Peyer's patch (tissue), 4 donors: ENCODE measurements at regions not wholly inside any gene's neighbourhood (a gene's known extent, or its start where the extent isn't known, plus 50 kb on each side); places are given as distances from the start of the nearest gene placed in this dataset.

Experiments
- POLR2A ChIP-seq, 2 donors: fragments of 450-650 bp; IDR thresholded peaks; one replicate each; pipeline ENCODE4 v1.5.1; 2017; ENCODE audit warnings: antibody characterized with exemption in 2 of 2, mild to moderate bottlenecking in 2 of 2, moderate library complexity in 2 of 2
- TF ChIP-seq, protein P1 (sequence below), 6 experiments: fragments of 450-650 bp in 4 of 6; fragments of 200-600 bp in 2 of 6; sonication (generic) in 1 of 6; IDR thresholded peaks; one replicate each; pipeline ENCODE4 v1.5.1; 2017 to 2019; ENCODE audit warnings: antibody characterized with exemption in 6 of 6, mild to moderate bottlenecking in 3 of 6, moderate library complexity in 1 of 6

DNA sequence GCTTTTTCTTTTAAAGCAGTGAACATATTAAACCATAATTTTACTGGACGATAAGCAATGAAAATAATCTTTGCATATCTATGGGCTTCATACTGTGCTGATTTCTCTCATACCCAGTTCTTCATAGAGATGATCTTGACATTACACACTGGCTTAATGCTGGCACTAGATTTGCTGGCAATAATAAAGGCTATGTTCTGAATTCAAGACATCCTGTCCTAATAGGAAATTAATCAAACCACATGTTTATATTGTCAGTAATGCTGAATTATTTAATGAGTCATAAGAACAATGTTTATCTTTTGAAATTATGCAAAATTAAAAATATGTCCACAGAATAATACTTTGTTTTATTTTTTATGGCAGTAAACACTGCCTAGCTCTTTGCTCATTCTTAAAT is 643.2 kb downstream of the OTOL1 start:
- TF ChIP-seq, protein P1, sequence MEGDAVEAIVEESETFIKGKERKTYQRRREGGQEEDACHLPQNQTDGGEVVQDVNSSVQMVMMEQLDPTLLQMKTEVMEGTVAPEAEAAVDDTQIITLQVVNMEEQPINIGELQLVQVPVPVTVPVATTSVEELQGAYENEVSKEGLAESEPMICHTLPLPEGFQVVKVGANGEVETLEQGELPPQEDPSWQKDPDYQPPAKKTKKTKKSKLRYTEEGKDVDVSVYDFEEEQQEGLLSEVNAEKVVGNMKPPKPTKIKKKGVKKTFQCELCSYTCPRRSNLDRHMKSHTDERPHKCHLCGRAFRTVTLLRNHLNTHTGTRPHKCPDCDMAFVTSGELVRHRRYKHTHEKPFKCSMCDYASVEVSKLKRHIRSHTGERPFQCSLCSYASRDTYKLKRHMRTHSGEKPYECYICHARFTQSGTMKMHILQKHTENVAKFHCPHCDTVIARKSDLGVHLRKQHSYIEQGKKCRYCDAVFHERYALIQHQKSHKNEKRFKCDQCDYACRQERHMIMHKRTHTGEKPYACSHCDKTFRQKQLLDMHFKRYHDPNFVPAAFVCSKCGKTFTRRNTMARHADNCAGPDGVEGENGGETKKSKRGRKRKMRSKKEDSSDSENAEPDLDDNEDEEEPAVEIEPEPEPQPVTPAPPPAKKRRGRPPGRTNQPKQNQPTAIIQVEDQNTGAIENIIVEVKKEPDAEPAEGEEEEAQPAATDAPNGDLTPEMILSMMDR (IDR thresholded peaks at IDR 0.05) = no peak
- no peak for TF ChIP-seq POLR2A (IDR thresholded peaks at IDR 0.05)
